ENCODE measurements at regions not wholly inside any gene's neighbourhood (a gene's known extent, or its start where the extent isn't known, plus 50 kb on each side); places are given as distances from the start of the nearest gene placed in this dataset.

- H3K4me3 Mint-ChIP-seq: no peak overlapping the region
- H3K36me3 Mint-ChIP-seq (ENCODE audit: low read depth): no peaks in the 10 kb centered on the region
- no peaks in the 10 kb centered on the region for H3K4me1 Mint-ChIP-seq (ENCODE audit: low read depth)
Observed at GRCh38 chr6:140040396-140040795, 665.9 kb upstream of the CITED2 start.

GRCh38 chr6:140039364-140039763 is 664.9 kb upstream of the CITED2 start:
- no peaks in the 10 kb centered on the region for H3K36me3 Mint-ChIP-seq (ENCODE audit: low read depth)

More at GRCh38 chr6:140040396-140040795, 665.9 kb upstream of the CITED2 start:
- H3K27me3 Mint-ChIP-seq (ENCODE audit: low read depth): peaks cover under 1% of the 10 kb centered on the region
- POLR2A ChIA-PET: interaction anchor here (1.0 kb wide), 1 partner anchor 11 kb away, joined by 3 read pairs; no protein-coding TSS in a partner anchor
- no peaks in the 10 kb centered on the region for H3K9me3 Mint-ChIP-seq (ENCODE audit: insufficient read depth)
- ATAC-seq: no peak
- CTCF ChIA-PET: no interaction called here
- no peak overlapping the region for H3K27ac Mint-ChIP-seq
- no peak for DNase-seq

GRCh38 chr6:140036196-140036595 is 661.7 kb upstream of the CITED2 start:
- CTCF ChIA-PET: no interaction called here
- DNase-seq: no peak

More at GRCh38 chr6:140039364-140039763, 664.9 kb upstream of the CITED2 start:
- H3K4me3 Mint-ChIP-seq: no peak overlapping the region
- ATAC-seq (no peak), DNase-seq (no peak)
- ChIA-PET POLR2A (no interaction called here), CTCF (no interaction called here)
- H3K27ac Mint-ChIP-seq: no peak overlapping the region
- H3K9me3 Mint-ChIP-seq (ENCODE audit: insufficient read depth): no peaks in the 10 kb centered on the region
- H3K27me3 Mint-ChIP-seq (ENCODE audit: low read depth): no peaks in the 10 kb centered on the region
- H3K4me1 Mint-ChIP-seq (ENCODE audit: low read depth): no peaks in the 10 kb centered on the region

GRCh38 chr6:140032189-140032588 is 657.7 kb upstream of the CITED2 start:
- Mint-ChIP-seq H3K9me3 (ENCODE audit: insufficient read depth) (peaks cover 5% of the 10 kb centered on the region), H3K4me3 (no peak overlapping the region), H3K36me3 (ENCODE audit: low read depth) (no peaks in the 10 kb centered on the region), H3K4me1 (ENCODE audit: low read depth) (no peaks in the 10 kb centered on the region), H3K27ac (no peak overlapping the region), H3K27me3 (ENCODE audit: low read depth) (no peaks in the 10 kb centered on the region)
- ATAC-seq (no peak), DNase-seq (no peak)
- ChIA-PET CTCF (no interaction called here), POLR2A (no interaction called here)

More at GRCh38 chr6:140036196-140036595, 661.7 kb upstream of the CITED2 start:
- H3K4me3 Mint-ChIP-seq: no peak overlapping the region
- H3K27ac Mint-ChIP-seq: no peak overlapping the region
- no peaks in the 10 kb centered on the region for H3K4me1 Mint-ChIP-seq (ENCODE audit: low read depth)
- no peaks in the 10 kb centered on the region for H3K9me3 Mint-ChIP-seq (ENCODE audit: insufficient read depth)
- no peaks in the 10 kb centered on the region for H3K27me3 Mint-ChIP-seq (ENCODE audit: low read depth)
- POLR2A ChIA-PET: no interaction called here
- ATAC-seq: no peak
- H3K36me3 Mint-ChIP-seq (ENCODE audit: low read depth): no peaks in the 10 kb centered on the region

GRCh38 chr6:140029551-140029950 is 655.1 kb upstream of the CITED2 start:
- DNase-seq: no peak
- H3K9me3 Mint-ChIP-seq (ENCODE audit: insufficient read depth): peaks cover 5% of the 10 kb centered on the region
- H3K27ac Mint-ChIP-seq: no peak overlapping the region
- ATAC-seq: no peak
- no peaks in the 10 kb centered on the region for H3K4me1 Mint-ChIP-seq (ENCODE audit: low read depth)
- H3K4me3 Mint-ChIP-seq: no peak overlapping the region
- ChIA-PET POLR2A (interaction anchor here (1.2 kb wide), 1 partner anchor 11 kb away, joined by 3 read pairs; no protein-coding TSS in a partner anchor), CTCF (no interaction called here)
- no peaks in the 10 kb centered on the region for H3K27me3 Mint-ChIP-seq (ENCODE audit: low read depth)
- H3K36me3 Mint-ChIP-seq (ENCODE audit: low read depth): no peaks in the 10 kb centered on the region

DNA sequence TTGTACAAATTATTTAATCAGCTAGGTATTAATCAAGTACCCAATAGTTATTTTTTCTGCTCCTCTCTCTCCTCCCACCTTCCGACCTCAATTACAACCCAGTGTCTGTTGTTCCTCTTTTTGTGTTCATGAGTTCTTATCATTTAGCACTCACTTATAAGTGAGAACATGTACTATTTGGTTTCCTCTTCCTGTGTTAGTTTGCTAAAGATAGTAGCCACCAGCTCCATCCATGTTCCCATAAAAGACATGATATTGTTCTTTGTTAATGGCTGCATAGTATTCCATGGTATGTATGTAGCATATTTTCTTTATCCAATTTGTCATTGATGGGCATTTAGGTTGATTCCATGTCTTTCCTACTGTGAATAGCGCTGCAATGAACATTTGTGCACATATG is 652.8 kb upstream of the CITED2 start:
- Mint-ChIP-seq H3K4me3 (no peak overlapping the region), H3K9me3 (ENCODE audit: insufficient read depth) (peaks cover 5% of the 10 kb centered on the region)
- POLR2A ChIA-PET: no interaction called here

GRCh38 chr6:140026546-140026945 is 652.1 kb upstream of the CITED2 start:
- Mint-ChIP-seq H3K9me3 (ENCODE audit: insufficient read depth) (peaks cover 5% of the 10 kb centered on the region), H3K27ac (no peak overlapping the region), H3K27me3 (ENCODE audit: low read depth) (no peaks in the 10 kb centered on the region), H3K4me1 (ENCODE audit: low read depth) (no peaks in the 10 kb centered on the region), H3K36me3 (ENCODE audit: low read depth) (no peaks in the 10 kb centered on the region), H3K4me3 (no peak overlapping the region)
- ChIA-PET POLR2A (no interaction called here), CTCF (no interaction called here)
- ATAC-seq: no peak
- no peak for DNase-seq

More for the DNA sequence above, 652.8 kb upstream of the CITED2 start:
- Mint-ChIP-seq H3K27ac (no peak overlapping the region), H3K36me3 (ENCODE audit: low read depth) (no peaks in the 10 kb centered on the region), H3K27me3 (ENCODE audit: low read depth) (no peaks in the 10 kb centered on the region), H3K4me1 (ENCODE audit: low read depth) (no peaks in the 10 kb centered on the region)
- DNase-seq (no peak), ATAC-seq (no peak)
- CTCF ChIA-PET: no interaction called here

DNA sequence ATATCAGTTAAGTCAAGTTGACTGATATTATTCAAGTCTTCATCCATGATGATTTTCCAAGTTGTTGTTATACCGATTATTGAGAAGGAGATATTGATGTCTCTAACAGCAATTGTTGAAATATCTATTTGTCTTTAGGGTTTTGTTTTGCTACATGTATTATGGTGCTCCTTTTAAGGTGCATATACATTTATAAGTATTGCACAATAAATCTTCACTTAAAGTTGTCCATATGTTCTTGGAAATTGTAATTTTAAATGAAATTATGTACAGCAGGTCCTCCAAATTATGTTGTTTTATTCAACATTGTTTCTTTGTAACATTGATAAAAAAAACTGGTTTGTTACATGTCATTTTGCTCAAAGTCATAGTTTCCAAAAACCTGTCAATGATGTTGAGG is 650.7 kb upstream of the CITED2 start:
- Mint-ChIP-seq H3K4me3 (no peak overlapping the region), H3K4me1 (ENCODE audit: low read depth) (no peaks in the 10 kb centered on the region), H3K27ac (no peak overlapping the region), H3K36me3 (ENCODE audit: low read depth) (no peaks in the 10 kb centered on the region), H3K27me3 (ENCODE audit: low read depth) (no peaks in the 10 kb centered on the region), H3K9me3 (ENCODE audit: insufficient read depth) (peaks cover 5% of the 10 kb centered on the region)
- DNase-seq (no peak), ATAC-seq (no peak)
- ChIA-PET CTCF (no interaction called here), POLR2A (no interaction called here)

GRCh38 chr6:140020207-140020791 is 645.9 kb upstream of the CITED2 start:
- no peaks in the 10 kb centered on the region for H3K4me1 Mint-ChIP-seq (ENCODE audit: low read depth)
- ATAC-seq: no peak
- ChIA-PET CTCF (no interaction called here), POLR2A (no interaction called here)
- H3K27me3 Mint-ChIP-seq (ENCODE audit: low read depth): no peaks in the 10 kb centered on the region
- peaks cover 3% of the 10 kb centered on the region for H3K9me3 Mint-ChIP-seq (ENCODE audit: insufficient read depth)
- no peaks in the 10 kb centered on the region for H3K36me3 Mint-ChIP-seq (ENCODE audit: low read depth)
- H3K27ac Mint-ChIP-seq: no peak overlapping the region
- no peak for DNase-seq
- H3K4me3 Mint-ChIP-seq: no peak overlapping the region

GRCh38 chr6:140018588-140018987 is 644.1 kb upstream of the CITED2 start:
- H3K4me1 Mint-ChIP-seq (ENCODE audit: low read depth): no peaks in the 10 kb centered on the region
- H3K4me3 Mint-ChIP-seq: no peak overlapping the region
- no peak overlapping the region for H3K27ac Mint-ChIP-seq
- no peak for ATAC-seq
- POLR2A ChIA-PET: no interaction called here
- peaks cover 3% of the 10 kb centered on the region for H3K9me3 Mint-ChIP-seq (ENCODE audit: insufficient read depth)
- no peak for DNase-seq
- CTCF ChIA-PET: no interaction called here
- no peaks in the 10 kb centered on the region for H3K36me3 Mint-ChIP-seq (ENCODE audit: low read depth)
- no peaks in the 10 kb centered on the region for H3K27me3 Mint-ChIP-seq (ENCODE audit: low read depth)

DNA sequence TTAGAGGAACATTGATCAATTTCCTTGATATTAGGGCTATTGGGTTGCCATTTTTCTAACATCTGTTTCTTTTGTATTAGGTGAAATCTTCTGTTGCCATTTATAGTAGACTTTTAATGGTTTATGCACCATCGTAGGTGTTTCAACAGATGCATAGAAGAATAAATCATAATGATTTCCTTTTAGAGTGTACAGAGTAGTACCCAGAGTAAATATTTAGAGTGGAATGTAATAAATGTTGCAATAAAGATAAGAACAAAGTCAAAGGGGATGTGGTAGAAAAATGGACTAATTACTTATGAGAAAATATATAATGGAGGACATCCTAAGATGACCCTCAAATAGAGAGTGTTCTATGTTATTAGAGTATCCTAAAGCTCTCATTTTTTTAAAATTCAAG is 643.0 kb upstream of the CITED2 start:
- no peaks in the 10 kb centered on the region for H3K27me3 Mint-ChIP-seq (ENCODE audit: low read depth)
- H3K36me3 Mint-ChIP-seq (ENCODE audit: low read depth): no peaks in the 10 kb centered on the region
- ATAC-seq: no peak
- H3K4me3 Mint-ChIP-seq: no peak overlapping the region
- peaks cover 3% of the 10 kb centered on the region for H3K9me3 Mint-ChIP-seq (ENCODE audit: insufficient read depth)
- no peak overlapping the region for H3K27ac Mint-ChIP-seq
- no peaks in the 10 kb centered on the region for H3K4me1 Mint-ChIP-seq (ENCODE audit: low read depth)
- no peak for DNase-seq
- CTCF ChIA-PET: no interaction called here
- POLR2A ChIA-PET: no interaction called here

GRCh38 chr6:140012150-140012549 is 637.7 kb upstream of the CITED2 start:
- no peak overlapping the region for H3K4me3 Mint-ChIP-seq
- ATAC-seq: no peak
- no peaks in the 10 kb centered on the region for H3K4me1 Mint-ChIP-seq (ENCODE audit: low read depth)
- no peaks in the 10 kb centered on the region for H3K36me3 Mint-ChIP-seq (ENCODE audit: low read depth)
- H3K9me3 Mint-ChIP-seq (ENCODE audit: insufficient read depth): no peaks in the 10 kb centered on the region
- no peak for DNase-seq
- H3K27me3 Mint-ChIP-seq (ENCODE audit: low read depth): no peaks in the 10 kb centered on the region
- CTCF ChIA-PET: no interaction called here
- H3K27ac Mint-ChIP-seq: no peak overlapping the region
- POLR2A ChIA-PET: no interaction called here

- Mint-ChIP-seq H3K27me3 (ENCODE audit: low read depth) (no peaks in the 10 kb centered on the region), H3K27ac (no peak overlapping the region), H3K9me3 (ENCODE audit: insufficient read depth) (no peaks in the 10 kb centered on the region), H3K4me1 (ENCODE audit: low read depth) (no peaks in the 10 kb centered on the region), H3K36me3 (ENCODE audit: low read depth) (no peaks in the 10 kb centered on the region), H3K4me3 (no peak overlapping the region)
- CTCF ChIA-PET: no interaction called here
- no peak for ATAC-seq
- POLR2A ChIA-PET: no interaction called here
- DNase-seq: no peak
Observed at GRCh38 chr6:140011537-140011936, 637.1 kb upstream of the CITED2 start.

Data from activated CD8-positive, alpha-beta T cell treated with anti-CD3 and anti-CD28 coated beads, Interleukin-2, amount 10 ng/mL, durations not matched to agents 7 days and 5 days (primary cell).